KOPT-K1 (cell line): ENCODE measurements at regions not wholly inside any gene's neighbourhood (a gene's known extent, or its start where the extent isn't known, plus 50 kb on each side); places are given as distances from the start of the nearest gene placed in this dataset.

ENCODE experiments used
- H3K27ac ChIP-seq: fragments of 200-600 bp; sonication (generic); 2 replicates; pipeline ENCODE4 v1.5.1; 2016; ENCODE audit warnings: antibody characterized with exemption, mild to moderate bottlenecking, low read depth, low read length; ENCODE audit not compliant: poor library complexity, severe bottlenecking
- H3K36me3 ChIP-seq: fragments of 200-600 bp; sonication (generic); 2 replicates; pipeline ENCODE4 v1.5.1; 2017; ENCODE audit warnings: antibody characterized with exemption, mild to moderate bottlenecking, low read length, moderate library complexity; ENCODE audit not compliant: insufficient read depth
- H3K9me3 ChIP-seq: fragments of 200-600 bp; sonication (generic); 2 replicates; pipeline ENCODE4 v1.5.1; 2017; ENCODE audit warnings: antibody characterized with exemption, low read length, mild to moderate bottlenecking; ENCODE audit not compliant: insufficient read depth, poor library complexity, severe bottlenecking

- Histone ChIP-seq H3K9me3 (no peaks in the 10 kb centered on the region), H3K27ac (no peak overlapping the region), H3K36me3 (no peaks in the 10 kb centered on the region)
These were observed 1040.6 kb upstream of the SLC10A2 start for GRCh38 chr13:104106705-104107393.

GRCh38 chr13:104105418-104106355 is 1039.5 kb upstream of the SLC10A2 start:
- Histone ChIP-seq H3K36me3 (no peaks in the 10 kb centered on the region), H3K9me3 (no peaks in the 10 kb centered on the region), H3K27ac (no peak overlapping the region)

- H3K36me3 ChIP-seq = no peaks in the 10 kb centered on the region
- H3K9me3 ChIP-seq = no peaks in the 10 kb centered on the region
These were observed 1033.5 kb upstream of the SLC10A2 start for GRCh38 chr13:104099750-104100149.

GRCh38 chr13:104098421-104098820 is 1032.2 kb upstream of the SLC10A2 start:
- H3K36me3 ChIP-seq = no peaks in the 10 kb centered on the region
- H3K9me3 ChIP-seq = no peaks in the 10 kb centered on the region
- H3K27ac ChIP-seq = no peak overlapping the region

More at GRCh38 chr13:104099750-104100149, 1033.5 kb upstream of the SLC10A2 start:
- no peak overlapping the region for H3K27ac ChIP-seq

GRCh38 chr13:104086759-104087158 is 1020.5 kb upstream of the SLC10A2 start:
- H3K27ac ChIP-seq = no peak overlapping the region
- no peaks in the 10 kb centered on the region for H3K36me3 ChIP-seq
- H3K9me3 ChIP-seq = no peaks in the 10 kb centered on the region

GRCh38 chr13:104086210-104086609 is 1020.0 kb upstream of the SLC10A2 start:
- no peaks in the 10 kb centered on the region for H3K9me3 ChIP-seq
- H3K36me3 ChIP-seq = no peaks in the 10 kb centered on the region

GRCh38 chr13:104085611-104086010 is 1019.4 kb upstream of the SLC10A2 start:
- no peaks in the 10 kb centered on the region for H3K36me3 ChIP-seq
- H3K9me3 ChIP-seq = no peaks in the 10 kb centered on the region
- no peak overlapping the region for H3K27ac ChIP-seq

More at GRCh38 chr13:104086210-104086609, 1020.0 kb upstream of the SLC10A2 start:
- no peak overlapping the region for H3K27ac ChIP-seq

GRCh38 chr13:104074326-104074725 is 1008.1 kb upstream of the SLC10A2 start:
- H3K27ac ChIP-seq = no peak overlapping the region

GRCh38 chr13:104071806-104072205 is 1005.6 kb upstream of the SLC10A2 start:
- Histone ChIP-seq H3K36me3 (no peaks in the 10 kb centered on the region), H3K27ac (no peak overlapping the region), H3K9me3 (no peaks in the 10 kb centered on the region)

More at GRCh38 chr13:104074326-104074725, 1008.1 kb upstream of the SLC10A2 start:
- H3K9me3 ChIP-seq = no peaks in the 10 kb centered on the region
- H3K36me3 ChIP-seq = no peaks in the 10 kb centered on the region

GRCh38 chr13:104065328-104065727 is 999.1 kb upstream of the SLC10A2 start:
- no peak overlapping the region for H3K27ac ChIP-seq
- H3K36me3 ChIP-seq = no peaks in the 10 kb centered on the region
- no peaks in the 10 kb centered on the region for H3K9me3 ChIP-seq

- no peaks in the 10 kb centered on the region for H3K36me3 ChIP-seq
- no peaks in the 10 kb centered on the region for H3K9me3 ChIP-seq
These were observed 991.6 kb upstream of the SLC10A2 start for GRCh38 chr13:104057861-104058260.

GRCh38 chr13:104045907-104046306 is 979.7 kb upstream of the SLC10A2 start:
- H3K9me3 ChIP-seq = no peaks in the 10 kb centered on the region

More at GRCh38 chr13:104057861-104058260, 991.6 kb upstream of the SLC10A2 start:
- no peak overlapping the region for H3K27ac ChIP-seq

GRCh38 chr13:104043184-104043583 is 977.0 kb upstream of the SLC10A2 start:
- Histone ChIP-seq H3K9me3 (no peaks in the 10 kb centered on the region), H3K27ac (no peak overlapping the region), H3K36me3 (no peaks in the 10 kb centered on the region)

More at GRCh38 chr13:104045907-104046306, 979.7 kb upstream of the SLC10A2 start:
- Histone ChIP-seq H3K27ac (no peak overlapping the region), H3K36me3 (no peaks in the 10 kb centered on the region)

GRCh38 chr13:104034891-104035290 is 968.7 kb upstream of the SLC10A2 start:
- Histone ChIP-seq H3K27ac (no peak overlapping the region), H3K9me3 (no peaks in the 10 kb centered on the region), H3K36me3 (no peaks in the 10 kb centered on the region)

- H3K27ac ChIP-seq = no peak overlapping the region
- H3K9me3 ChIP-seq = no peaks in the 10 kb centered on the region
- H3K36me3 ChIP-seq = no peaks in the 10 kb centered on the region
These were observed 959.1 kb upstream of the SLC10A2 start for GRCh38 chr13:104025303-104025702.
